ENCODE measurements at regions not wholly inside any gene's neighbourhood (a gene's known extent, or its start where the extent isn't known, plus 50 kb on each side); places are given as distances from the start of the nearest gene placed in this dataset.

DNA sequence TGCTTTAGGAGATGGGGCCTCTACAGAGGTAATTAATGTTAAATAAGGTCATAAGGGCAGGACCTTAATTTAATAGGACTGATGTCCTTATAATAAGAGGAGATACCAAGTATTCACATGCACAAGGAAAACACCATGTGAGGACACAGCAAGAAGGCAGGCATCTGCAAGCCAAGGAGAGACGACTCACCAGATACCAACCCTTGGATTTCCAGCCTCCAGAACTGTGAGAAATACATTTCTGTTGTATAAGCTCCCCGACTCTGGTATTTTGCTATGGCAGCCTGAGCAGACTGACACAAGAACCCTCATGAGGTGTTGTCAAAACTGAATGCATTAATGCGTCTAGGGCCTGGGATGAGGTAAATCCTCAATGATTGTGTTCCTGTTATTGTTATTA, 56.2 kb upstream of the MAPK10 start:
- TF ChIP-seq CTCF (conservative IDR thresholded peaks at IDR 0.05 in 1 of 2, IDR thresholded peaks at IDR 0.05 in 1 of 2; ENCODE audit: low read depth in 1 of 2, low read length in 2 of 2) = no peak
- no peak for TF ChIP-seq EZH2 (IDR thresholded peaks at IDR 0.05; ENCODE audit: low read length, missing control alignments)
